ENCODE measurements at regions not wholly inside any gene's neighbourhood (a gene's known extent, or its start where the extent isn't known, plus 50 kb on each side); places are given as distances from the start of the nearest gene placed in this dataset.
"Not testable (repeated sequence)": the region's sequence is repeated elsewhere in the genome, so short reads cannot be mapped to it uniquely, and the experiment has no call there.

GRCh38 chr5:163889369-163889768 lies 383.9 kb downstream of the MAT2B start:
- no peak for DNase-seq

GRCh38 chr5:163890261-163890660 lies 384.8 kb downstream of the MAT2B start:
- DNase-seq = no peak

- no peak for DNase-seq
Observed at GRCh38 chr5:163893281-163893680, 387.9 kb downstream of the MAT2B start.

- DNase-seq = no peak
Observed at GRCh38 chr5:163894645-163895044, 389.2 kb downstream of the MAT2B start.

- no peak for DNase-seq
Observed at GRCh38 chr5:163898873-163899272, 393.5 kb downstream of the MAT2B start.

GRCh38 chr5:163907783-163908182 lies 402.4 kb downstream of the MAT2B start:
- not testable (repeated sequence) for DNase-seq

GRCh38 chr5:163908253-163908652 lies 402.8 kb downstream of the MAT2B start:
- no peak for DNase-seq

- no peak for DNase-seq
Observed at GRCh38 chr5:163910226-163910625, 404.8 kb downstream of the MAT2B start.

- DNase-seq = no peak
Observed at GRCh38 chr5:163912046-163912445, 406.6 kb downstream of the MAT2B start.

- DNase-seq = no peak
Observed at GRCh38 chr5:163913548-163913947, 408.1 kb downstream of the MAT2B start.

GRCh38 chr5:163914910-163915309 lies 409.5 kb downstream of the MAT2B start:
- no peak for DNase-seq

- DNase-seq = no peak
Observed at GRCh38 chr5:163915481-163915961, 410.1 kb downstream of the MAT2B start.

GRCh38 chr5:163916376-163916775 lies 411.0 kb downstream of the MAT2B start:
- no peak for DNase-seq

- no peak for DNase-seq
Observed at GRCh38 chr5:163916861-163917260, 411.4 kb downstream of the MAT2B start.

GRCh38 chr5:163917747-163918146 lies 412.3 kb downstream of the MAT2B start:
- DNase-seq = no peak

- not testable (repeated sequence) for DNase-seq
Observed at GRCh38 chr5:163934990-163935389, 429.6 kb downstream of the MAT2B start.

GRCh38 chr5:163938595-163938994 lies 433.2 kb downstream of the MAT2B start:
- no peak for DNase-seq

GRCh38 chr5:163941079-163941478 lies 435.7 kb downstream of the MAT2B start:
- no peak for DNase-seq

GRCh38 chr5:163943546-163943945 lies 438.1 kb downstream of the MAT2B start:
- no peak for DNase-seq

GRCh38 chr5:163944738-163945137 lies 439.3 kb downstream of the MAT2B start:
- no peak for DNase-seq

- DNase-seq = no peak
Observed at GRCh38 chr5:163947848-163948666, 442.6 kb downstream of the MAT2B start.

GRCh38 chr5:163950248-163950647 lies 444.8 kb downstream of the MAT2B start:
- DNase-seq = no peak

- no peak for DNase-seq
Observed at GRCh38 chr5:163951069-163951468, 445.6 kb downstream of the MAT2B start.

- DNase-seq = no peak
Observed at GRCh38 chr5:163953901-163954300, 448.5 kb downstream of the MAT2B start.

- not testable (repeated sequence) for DNase-seq
Observed at GRCh38 chr5:163961230-163961629, 455.8 kb downstream of the MAT2B start.

Data from activated CD4-positive, alpha-beta T cell treated with anti-CD3 and anti-CD28 coated beads for 48 hours (primary cell).